NT2/D1 (cell line): ENCODE measurements at regions not wholly inside any gene's neighbourhood (a gene's known extent, or its start where the extent isn't known, plus 50 kb on each side); places are given as distances from the start of the nearest gene placed in this dataset.

Source experiments
- YY1 ChIP-seq: IDR thresholded peaks from 2 replicates; pipeline ENCODE4 v1.6.1; 2011; ENCODE audit not compliant: insufficient read length, insufficient read depth
- ZNF274 ChIP-seq: IDR thresholded peaks from 2 replicates; pipeline ENCODE4 v1.6.1; 2011; ENCODE audit warnings: mild to moderate bottlenecking, low read depth, low read length

- TF ChIP-seq YY1 (no peak), ZNF274 (no peak)
Observed at GRCh38 chr14:61640158-61641136, 54.9 kb upstream of the HIF1A start.
